Astrocyte (in vitro differentiated cells and primary cell): ENCODE measurements at regions not wholly inside any gene's neighbourhood (a gene's known extent, or its start where the extent isn't known, plus 50 kb on each side); places are given as distances from the start of the nearest gene placed in this dataset.

Experiments
- DNase-seq: peaks from one replicate; pipeline ENCODE4 v3.0.0-alpha.2; 2010; ENCODE audit warnings: low read depth
- FAIRE-seq: peaks from 2 replicates; lab custom pipeline; 2011; peaks lifted over from hg19 to GRCh38; lab: Jason Lieb, UNC
- H2AFZ ChIP-seq: 2 replicates; pipeline ENCODE4 v1.6.0; 2012; ENCODE audit warnings: low read depth, low read length, inconsistent platforms
- H3K27ac ChIP-seq: 2 replicates; pipeline ENCODE4 v1.5.1; 2011; ENCODE audit warnings: low read depth, low read length, inconsistent platforms
- H3K27me3 ChIP-seq: 2 replicates; pipeline ENCODE4 v1.6.0; 2011; ENCODE audit warnings: low read length, inconsistent platforms; ENCODE audit not compliant: insufficient read depth
- H3K36me3 ChIP-seq: 2 replicates; pipeline ENCODE4 v1.5.1; 2011; ENCODE audit warnings: low read length, inconsistent platforms; ENCODE audit not compliant: insufficient read depth
- H3K4me1 ChIP-seq: 2 replicates; pipeline ENCODE4 v1.5.1; 2011; ENCODE audit warnings: low read length, inconsistent platforms; ENCODE audit not compliant: insufficient read depth
- H3K4me2 ChIP-seq: 2 replicates; pipeline ENCODE4 v1.6.0; 2012; ENCODE audit warnings: low read length, inconsistent platforms
- H3K4me3 ChIP-seq: 2 replicates; pipeline ENCODE4 v1.5.1; 2011; ENCODE audit warnings: low read depth, mild to moderate bottlenecking, low read length, inconsistent platforms; ENCODE audit not compliant: insufficient read depth
- H3K79me2 ChIP-seq: 2 replicates; pipeline ENCODE4 v1.6.0; 2012; ENCODE audit warnings: mild to moderate bottlenecking, low read length, inconsistent platforms; ENCODE audit not compliant: insufficient read depth
- H3K9ac ChIP-seq: 2 replicates; pipeline ENCODE4 v1.6.0; 2012; ENCODE audit warnings: mild to moderate bottlenecking, low read length, inconsistent platforms
- H3K9me3 ChIP-seq: 2 replicates; pipeline ENCODE4 v1.5.1; 2012; ENCODE audit warnings: low read depth, mild to moderate bottlenecking, low read length, inconsistent platforms; ENCODE audit not compliant: insufficient read depth
- H4K20me1 ChIP-seq: 2 replicates; pipeline ENCODE4 v1.6.0; 2012; ENCODE audit warnings: low read length, inconsistent platforms; ENCODE audit not compliant: insufficient read depth
- H3K27ac Mint-ChIP-seq: one replicate; pipeline ENCODE4 v1.8.0; 2021; ENCODE audit warnings: mild to moderate bottlenecking, mixed read lengths; ENCODE audit not compliant: unreplicated experiment
- H3K27me3 Mint-ChIP-seq: one replicate; pipeline ENCODE4 v1.8.0; 2021; ENCODE audit warnings: low read depth, mixed read lengths; ENCODE audit not compliant: unreplicated experiment
- H3K36me3 Mint-ChIP-seq: one replicate; pipeline ENCODE4 v1.8.0; 2021; ENCODE audit warnings: low read depth, mixed read lengths; ENCODE audit not compliant: unreplicated experiment
- H3K4me1 Mint-ChIP-seq: one replicate; pipeline ENCODE4 v1.8.0; 2021; ENCODE audit warnings: low read depth, mixed read lengths; ENCODE audit not compliant: unreplicated experiment
- H3K4me3 Mint-ChIP-seq: one replicate; pipeline ENCODE4 v1.8.0; 2021; ENCODE audit warnings: mild to moderate bottlenecking, moderate library complexity, mixed read lengths; ENCODE audit not compliant: unreplicated experiment
- H3K9me3 Mint-ChIP-seq: one replicate; pipeline ENCODE4 v1.8.0; 2021; ENCODE audit warnings: mild to moderate bottlenecking, mixed read lengths; ENCODE audit not compliant: unreplicated experiment
- CTCF ChIP-seq: IDR thresholded peaks from 2 replicates; pipeline ENCODE4 v1.5.1; 2011; ENCODE audit warnings: low read depth, mild to moderate bottlenecking, inconsistent platforms, low read length, moderate library complexity; ENCODE audit not compliant: insufficient read depth
- EZH2 ChIP-seq: IDR thresholded peaks from 2 replicates; pipeline ENCODE4 v1.6.1; 2012; ENCODE audit warnings: mild to moderate bottlenecking, low read length, inconsistent platforms; ENCODE audit not compliant: insufficient read depth

- Mint-ChIP-seq H3K36me3 (no peaks in the 10 kb centered on the region), H3K27ac (no peak overlapping the region), H3K27me3 (peaks cover 13% of the 10 kb centered on the region), H3K9me3 (peaks cover 3% of the 10 kb centered on the region), H3K4me3 (no peak overlapping the region), H3K4me1 (peaks cover 1% of the 10 kb centered on the region)
- H3K79me2 ChIP-seq: no peaks in the 10 kb centered on the region
- no peaks in the 10 kb centered on the region for H3K27me3 ChIP-seq
- no peak overlapping the region for H3K4me2 ChIP-seq
- FAIRE-seq (no peak), DNase-seq (no peak)
- no peaks in the 10 kb centered on the region for H4K20me1 ChIP-seq
- no peaks in the 10 kb centered on the region for H3K9me3 ChIP-seq
- no peaks in the 10 kb centered on the region for H3K4me1 ChIP-seq
- H3K36me3 ChIP-seq: no peaks in the 10 kb centered on the region
- H3K4me3 ChIP-seq: no peak overlapping the region
- no peak overlapping the region for H2AFZ ChIP-seq
- no peak overlapping the region for H3K9ac ChIP-seq
- no peak overlapping the region for H3K27ac ChIP-seq
- TF ChIP-seq EZH2: no peak
- no peak for TF ChIP-seq CTCF
Measured at GRCh38 chr2:176789751-176790150, 422.8 kb upstream of the HNRNPA3 start.

GRCh38 chr2:176790468-176790867, 422.1 kb upstream of the HNRNPA3 start:
- no peak for TF ChIP-seq CTCF
- TF ChIP-seq EZH2: no peak
- Histone ChIP-seq H3K36me3 (no peaks in the 10 kb centered on the region), H3K4me1 (no peaks in the 10 kb centered on the region), H3K79me2 (no peaks in the 10 kb centered on the region), H3K27ac (no peak overlapping the region), H3K4me2 (no peak overlapping the region), H3K9ac (no peak overlapping the region), H2AFZ (no peak overlapping the region), H3K4me3 (no peak overlapping the region), H4K20me1 (no peaks in the 10 kb centered on the region), H3K9me3 (no peaks in the 10 kb centered on the region), H3K27me3 (no peaks in the 10 kb centered on the region)
- Mint-ChIP-seq H3K36me3 (no peaks in the 10 kb centered on the region), H3K9me3 (peaks cover 3% of the 10 kb centered on the region), H3K4me3 (no peak overlapping the region), H3K27me3 (peaks cover 13% of the 10 kb centered on the region), H3K27ac (no peak overlapping the region), H3K4me1 (peaks cover 1% of the 10 kb centered on the region)
- DNase-seq (no peak), FAIRE-seq (no peak)

GRCh38 chr2:176793792-176794191, 418.8 kb upstream of the HNRNPA3 start:
- Histone ChIP-seq H3K27ac (no peak overlapping the region), H3K27me3 (no peaks in the 10 kb centered on the region), H3K9me3 (no peaks in the 10 kb centered on the region), H3K4me2 (no peak overlapping the region), H3K4me3 (no peak overlapping the region), H2AFZ (no peak overlapping the region), H3K4me1 (no peaks in the 10 kb centered on the region), H3K36me3 (no peaks in the 10 kb centered on the region), H3K9ac (no peak overlapping the region), H4K20me1 (no peaks in the 10 kb centered on the region), H3K79me2 (no peaks in the 10 kb centered on the region)
- Mint-ChIP-seq H3K27ac (no peak overlapping the region), H3K4me1 (peaks cover 1% of the 10 kb centered on the region), H3K9me3 (peaks cover 3% of the 10 kb centered on the region), H3K27me3 (peaks cover 13% of the 10 kb centered on the region), H3K36me3 (no peaks in the 10 kb centered on the region), H3K4me3 (no peak overlapping the region)
- DNase-seq (no peak), FAIRE-seq (no peak)
- TF ChIP-seq EZH2: no peak
- no peak for TF ChIP-seq CTCF
